Activated CD8-positive, alpha-beta memory T cell treated with anti-CD3 and anti-CD28 coated beads, Interleukin-2, amount 50 U/mL, for 4 hours (primary cell): ENCODE measurements at regions not wholly inside any gene's neighbourhood (a gene's known extent, or its start where the extent isn't known, plus 50 kb on each side); places are given as distances from the start of the nearest gene placed in this dataset.

ENCODE experiments used
- DNase-seq: peaks from one replicate; pipeline ENCODE4 v3.0.0-alpha.2; 2020

DNA sequence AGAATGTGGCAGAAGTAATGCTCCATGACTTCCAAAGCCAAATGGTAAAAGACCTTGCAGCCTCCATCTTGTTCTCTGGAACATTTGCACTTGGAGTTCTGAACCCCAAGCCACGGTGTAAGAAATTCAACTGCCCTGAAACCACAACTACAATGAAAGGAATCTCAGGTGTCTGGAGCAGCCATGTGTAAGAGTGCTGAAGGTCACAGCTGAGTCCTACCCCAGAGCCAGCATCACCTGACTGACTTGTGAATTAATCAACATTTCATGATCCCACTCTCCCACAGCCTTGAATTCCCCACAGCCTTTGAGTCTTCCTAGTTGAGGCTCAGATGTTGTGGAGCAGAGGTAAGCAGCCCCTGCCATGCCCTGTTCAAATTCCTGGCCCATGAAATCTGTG lies 192.8 kb upstream of the CAMK1G start:
- no peak for DNase-seq

DNA sequence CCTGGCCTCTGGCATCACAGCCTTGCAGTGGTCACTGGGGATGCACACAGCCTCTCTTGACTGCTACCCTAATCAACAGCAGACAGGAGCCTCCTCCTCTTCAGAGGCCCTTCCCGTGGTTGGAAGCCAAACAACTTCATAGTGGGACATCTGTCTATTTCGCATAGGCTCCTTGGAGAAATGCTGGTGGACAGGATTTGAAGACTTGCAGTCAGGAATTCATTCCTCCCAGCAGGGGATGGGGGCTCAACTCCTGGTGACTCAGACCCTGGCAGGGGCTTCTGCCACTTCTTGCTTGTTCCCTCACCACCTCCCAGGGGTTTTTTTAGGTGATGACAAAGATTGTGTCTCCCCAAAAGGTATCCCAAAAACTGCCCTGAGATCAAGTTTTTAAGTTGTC lies 191.7 kb upstream of the CAMK1G start:
- no peak for DNase-seq

DNA sequence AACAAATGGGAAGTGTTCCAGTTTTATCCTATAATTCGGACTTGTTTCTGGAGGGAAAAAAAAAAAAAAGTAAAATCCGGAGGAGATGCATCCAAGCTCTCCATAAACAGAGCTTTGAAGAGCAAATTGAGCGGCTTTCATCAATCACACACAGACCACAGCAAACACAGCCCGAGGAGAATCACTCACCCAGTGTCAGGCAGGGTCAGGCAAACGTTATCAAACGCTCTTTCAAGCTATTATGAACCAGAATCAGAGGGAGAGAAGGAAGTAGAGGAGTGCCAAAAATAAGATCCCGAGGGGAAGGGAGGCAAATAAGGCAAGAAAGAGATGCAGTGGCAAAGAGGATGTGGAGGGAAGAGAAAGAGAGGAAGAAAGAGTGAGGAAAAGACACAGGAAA lies 188.3 kb upstream of the CAMK1G start:
- DNase-seq, result no peak

DNA sequence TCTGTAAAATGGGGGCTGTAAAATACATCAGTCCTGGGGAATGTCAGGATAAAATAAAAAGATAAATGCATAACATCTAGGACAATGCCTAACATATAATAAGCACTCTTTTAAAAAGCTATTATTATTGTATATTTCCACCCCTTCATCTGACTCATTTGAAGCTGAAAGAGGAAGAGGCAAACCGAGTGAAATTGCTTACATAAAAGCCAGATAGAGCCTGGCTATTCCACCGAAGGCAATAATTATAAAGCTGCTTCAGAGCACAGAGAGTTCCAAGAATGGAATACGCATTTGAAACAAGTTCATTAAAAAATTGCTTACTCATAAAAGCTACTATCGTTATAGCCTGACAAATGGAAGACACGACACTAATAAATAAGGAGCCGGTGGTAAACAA lies 186.1 kb upstream of the CAMK1G start:
- no peak for DNase-seq

DNA sequence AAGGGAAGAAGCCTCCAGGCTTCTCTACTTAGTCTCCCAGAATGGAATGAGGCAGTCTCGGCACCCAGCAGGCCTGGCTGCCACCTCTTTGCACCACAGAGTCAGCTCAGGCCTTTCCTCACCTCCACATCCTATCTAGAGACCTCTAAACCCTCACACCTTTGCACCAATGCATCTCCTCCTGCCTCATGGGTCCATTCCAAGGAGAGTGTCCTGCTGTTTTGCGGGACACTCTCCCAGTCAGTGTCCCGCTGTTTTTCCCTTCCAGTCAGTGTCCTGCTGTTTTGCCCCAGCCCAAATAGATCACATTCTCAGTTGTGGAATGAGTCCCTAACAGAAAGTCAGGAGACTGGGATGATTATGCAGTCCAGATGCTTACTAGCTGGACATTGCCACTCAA lies 185.6 kb upstream of the CAMK1G start:
- no peak for DNase-seq

DNA sequence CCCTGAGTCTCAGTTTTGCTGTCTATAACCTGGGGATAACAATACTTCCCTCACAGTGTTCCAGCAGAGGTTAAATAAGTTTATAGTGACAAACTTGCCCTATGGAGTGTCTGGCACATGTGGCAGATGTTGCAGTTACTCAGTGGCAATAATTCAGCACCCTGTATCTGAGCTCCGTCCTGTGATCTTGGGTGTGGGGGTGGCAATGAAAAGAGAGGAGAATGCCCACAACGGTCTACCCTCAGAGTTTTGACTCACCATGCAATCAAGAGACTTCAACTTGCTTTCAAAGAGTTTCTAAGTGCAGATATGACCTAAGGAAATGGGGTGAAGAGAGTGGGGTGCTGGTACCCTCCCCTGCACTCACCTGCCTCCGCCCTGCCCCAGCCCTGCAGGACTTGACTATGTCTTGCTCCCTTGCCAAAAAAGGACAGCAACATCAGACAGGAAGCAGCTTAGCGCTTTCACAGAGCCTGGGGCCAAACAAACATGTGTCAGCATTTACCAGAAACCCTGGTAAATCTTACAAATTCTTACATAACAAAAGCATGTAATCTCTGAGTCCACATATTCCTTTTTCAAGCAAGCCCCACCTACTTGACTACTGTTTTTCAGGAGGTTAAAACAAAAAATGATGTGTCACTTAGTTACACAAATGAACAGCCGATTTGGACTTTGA lies 185.1 kb upstream of the CAMK1G start:
- no peak for DNase-seq

DNA sequence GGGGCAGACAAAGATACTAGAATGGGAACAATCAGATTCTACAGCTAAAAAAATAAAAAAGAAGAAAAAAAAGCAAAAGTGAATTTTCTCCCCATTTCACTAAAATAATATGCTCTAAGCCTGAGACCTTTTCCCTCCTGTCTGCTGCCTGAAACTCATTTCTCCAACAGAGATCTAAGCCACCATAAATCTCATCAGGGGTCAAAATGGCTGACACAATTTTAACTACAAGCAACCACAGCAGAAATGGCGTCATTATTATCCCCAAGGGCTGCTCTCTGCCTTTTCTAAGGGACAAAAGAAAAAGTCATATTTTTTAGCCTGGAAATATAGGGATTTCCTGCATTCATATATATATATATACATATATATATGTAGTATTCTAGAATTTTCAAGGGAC lies 183.7 kb upstream of the CAMK1G start:
- no peak for DNase-seq

DNA sequence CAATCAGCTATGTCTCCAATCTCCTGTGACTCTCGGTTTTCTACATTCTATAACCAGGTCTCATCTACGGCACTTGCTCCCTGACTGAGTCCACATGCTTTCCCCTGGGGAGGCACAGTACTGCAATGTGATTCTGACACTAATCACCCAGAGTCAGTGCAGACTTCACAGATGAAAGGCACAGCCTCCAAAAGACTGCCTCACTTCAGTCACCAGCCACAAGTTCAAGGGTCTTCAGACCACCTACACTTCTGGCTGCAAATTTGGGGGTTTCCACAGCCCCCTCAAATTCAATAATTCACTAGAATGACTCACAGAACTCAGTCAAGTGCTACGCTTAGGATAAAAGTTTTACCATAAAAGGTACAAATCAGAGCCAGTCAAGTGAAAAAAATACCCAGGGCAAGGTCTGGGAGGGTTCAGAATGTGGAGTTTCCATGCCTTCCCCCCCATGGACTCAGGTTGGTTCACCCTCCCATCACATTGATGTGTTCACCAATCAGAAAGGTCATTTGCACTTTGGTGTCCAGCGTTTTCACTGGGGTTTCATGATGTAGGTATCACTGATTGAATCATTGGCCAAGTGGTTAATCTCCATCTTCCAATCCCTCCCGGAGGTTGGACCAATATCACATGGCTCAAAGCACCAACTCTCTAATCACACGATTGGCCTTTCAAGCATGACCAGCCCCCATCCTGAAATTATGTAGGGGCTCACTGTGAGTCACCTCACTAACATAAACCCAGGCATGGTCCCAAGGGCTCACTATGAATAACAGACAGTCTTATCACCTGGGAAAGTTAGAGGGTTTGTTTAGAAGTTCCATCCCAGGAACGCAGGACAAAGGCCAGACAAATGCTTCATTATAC lies 182.9 kb upstream of the CAMK1G start:
- DNase-seq, result no peak

DNA sequence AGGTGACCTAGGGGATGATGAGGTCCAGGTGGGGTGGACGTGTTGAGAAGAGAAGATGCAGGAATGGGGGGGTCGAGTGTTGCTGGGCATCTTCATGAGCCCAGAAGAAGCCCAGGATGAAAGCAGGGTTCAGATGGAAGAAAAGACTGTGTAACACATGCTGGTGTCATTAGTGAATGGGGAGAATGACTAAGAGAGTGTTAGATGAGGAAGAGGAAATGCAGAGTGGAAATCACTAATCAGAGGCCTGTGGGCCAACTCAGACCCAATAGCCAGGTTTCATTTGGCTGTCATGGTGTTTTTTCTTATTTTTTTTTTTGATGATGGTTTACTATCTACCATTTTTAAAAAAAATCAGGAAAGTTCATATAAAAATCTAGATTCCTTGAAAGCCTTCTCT lies 180.8 kb upstream of the CAMK1G start:
- DNase-seq, result no peak

DNA sequence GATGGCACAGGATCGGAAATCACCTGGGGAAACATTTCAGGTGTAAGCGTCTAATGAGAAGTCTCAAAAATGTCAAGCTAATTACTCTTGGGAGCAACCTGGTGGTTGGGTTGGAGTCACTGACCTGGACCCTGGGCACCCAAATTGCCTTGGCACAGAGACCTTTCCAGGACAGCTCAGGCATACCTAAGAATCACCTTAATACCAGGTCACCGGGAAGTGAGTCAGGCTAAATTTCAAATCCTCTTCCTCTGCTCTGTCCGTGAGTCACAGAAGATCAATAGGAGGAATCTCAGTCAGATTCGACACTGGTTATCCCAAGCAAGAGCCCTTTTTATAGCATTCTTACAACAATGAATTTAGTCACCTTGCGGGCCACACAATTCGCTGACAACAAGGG lies 179.6 kb upstream of the CAMK1G start:
- DNase-seq, result no peak

DNA sequence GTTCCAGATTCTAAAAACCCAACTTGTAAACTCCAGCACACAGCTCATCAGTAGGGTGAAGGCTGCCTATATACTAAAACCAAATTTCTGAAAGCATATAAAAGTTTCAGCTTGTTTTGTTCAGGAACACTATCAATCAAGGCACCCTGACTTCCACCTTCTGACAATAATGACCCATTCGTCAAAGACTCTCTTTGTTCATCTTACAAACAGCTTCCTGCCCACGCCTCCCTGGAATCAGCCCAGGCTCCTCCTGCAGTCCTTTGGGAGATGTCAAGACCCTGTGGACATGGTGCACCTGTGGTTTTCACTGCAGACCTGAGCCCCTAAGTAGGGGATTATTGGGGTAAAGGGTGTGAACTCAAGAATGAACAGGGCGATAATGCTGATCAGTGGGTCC lies 178.9 kb upstream of the CAMK1G start:
- no peak for DNase-seq

DNA sequence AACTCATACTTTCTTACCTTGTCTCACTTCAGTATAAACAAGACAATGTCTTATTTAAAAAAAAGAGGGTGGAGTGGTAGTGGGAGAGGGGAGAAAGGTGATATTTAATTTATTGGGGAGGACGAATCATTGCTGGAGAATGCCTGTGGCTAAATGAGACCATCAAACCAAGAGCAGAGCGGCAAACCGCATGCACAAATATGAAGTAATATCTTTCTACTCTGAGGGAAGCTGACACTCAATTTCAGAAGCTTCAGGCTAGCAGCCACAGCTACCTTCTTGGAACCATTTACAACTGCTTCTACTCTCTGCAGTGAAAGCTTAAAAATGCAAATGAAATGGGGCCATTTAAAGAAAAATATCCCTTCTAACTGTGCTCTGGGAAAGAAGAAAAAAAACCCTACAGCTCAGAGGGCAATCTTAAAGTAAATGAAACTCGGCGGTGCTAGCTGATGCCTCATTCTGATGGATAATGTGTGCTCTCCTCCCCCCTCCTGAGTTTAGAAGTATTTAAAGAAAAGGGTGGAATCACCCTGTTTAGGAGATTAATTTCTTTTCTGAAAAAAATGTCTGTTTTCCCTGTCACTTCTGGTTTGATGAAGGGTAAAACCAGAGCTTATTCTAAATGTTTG lies 178.2 kb upstream of the CAMK1G start:
- no peak for DNase-seq

DNA sequence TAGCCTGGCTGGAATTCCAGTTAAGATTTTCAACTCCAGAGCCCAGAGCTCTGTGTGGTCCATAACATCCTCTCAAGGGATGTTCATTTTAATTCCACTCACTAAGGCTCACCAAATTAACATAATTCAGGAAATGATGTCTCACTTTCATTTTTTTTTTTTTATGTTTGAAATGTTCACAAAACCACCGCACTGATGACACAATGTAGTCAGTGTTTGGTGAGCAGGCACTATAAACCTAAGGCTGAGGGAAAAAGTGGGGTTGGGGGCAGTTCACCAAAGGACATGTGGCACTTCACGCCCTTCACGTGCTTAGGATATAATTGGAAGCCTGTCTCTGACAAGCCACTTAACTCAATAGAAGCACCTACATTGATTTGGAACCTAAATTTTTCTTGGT lies 177.3 kb upstream of the CAMK1G start:
- DNase-seq, result no peak

DNA sequence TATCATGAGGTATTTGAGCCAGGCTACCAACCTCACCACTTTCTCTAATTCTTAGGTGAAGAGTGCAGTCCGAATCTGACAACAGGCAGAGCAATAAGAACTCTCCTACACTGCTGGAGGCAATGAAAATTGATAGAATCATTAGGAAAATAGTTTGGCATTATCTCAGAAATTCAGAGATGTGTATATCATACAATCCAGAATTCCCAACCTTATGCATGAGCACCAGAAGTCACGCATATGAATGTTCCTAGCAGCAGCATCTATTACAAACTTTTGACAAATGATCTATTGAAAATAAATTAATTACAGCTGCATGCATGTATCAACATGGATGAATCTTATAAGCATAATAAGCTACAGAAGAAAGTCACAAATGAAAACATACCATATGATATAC lies 176.9 kb upstream of the CAMK1G start:
- DNase-seq, result no peak

DNA sequence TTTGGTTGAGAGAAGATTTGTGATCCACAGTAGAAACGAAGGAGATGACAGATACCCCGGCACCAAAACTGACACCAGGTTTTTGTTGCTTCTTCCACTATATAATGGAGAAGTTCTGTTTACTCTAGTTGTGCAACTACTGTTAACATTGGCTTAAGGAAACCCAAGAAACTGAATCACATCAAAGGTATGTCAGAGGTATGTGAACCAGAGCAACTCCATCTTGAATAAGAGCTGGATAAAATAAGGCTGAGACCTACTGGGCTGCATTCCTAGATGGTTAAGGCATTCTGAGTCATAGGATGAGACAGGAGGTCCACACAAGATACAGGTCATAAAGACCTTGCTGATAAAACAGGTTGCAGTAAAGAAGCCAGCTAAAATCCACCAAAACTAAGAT lies 173.7 kb upstream of the CAMK1G start:
- no peak for DNase-seq

DNA sequence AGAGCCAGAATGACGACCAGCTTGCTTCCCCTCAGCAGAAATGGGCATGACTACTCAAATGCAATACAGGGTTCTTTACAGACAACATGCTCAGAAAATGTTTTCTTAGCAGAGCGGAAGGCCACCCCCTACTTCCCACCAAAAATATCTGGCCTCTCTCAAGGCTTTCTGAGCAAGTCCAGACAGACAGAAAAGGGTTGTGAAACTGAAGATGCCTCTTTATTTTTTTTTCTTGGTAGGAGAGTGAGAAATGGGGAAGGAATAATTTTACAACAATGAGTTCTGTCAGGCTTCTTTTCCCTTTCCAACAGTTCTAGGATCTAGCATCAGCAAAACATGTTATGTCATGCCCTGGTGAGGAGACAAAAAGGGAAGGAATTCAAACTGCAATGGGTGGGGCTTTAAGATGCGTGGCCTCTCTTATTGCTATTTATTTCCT lies 172.0 kb upstream of the CAMK1G start:
- no peak for DNase-seq

DNA sequence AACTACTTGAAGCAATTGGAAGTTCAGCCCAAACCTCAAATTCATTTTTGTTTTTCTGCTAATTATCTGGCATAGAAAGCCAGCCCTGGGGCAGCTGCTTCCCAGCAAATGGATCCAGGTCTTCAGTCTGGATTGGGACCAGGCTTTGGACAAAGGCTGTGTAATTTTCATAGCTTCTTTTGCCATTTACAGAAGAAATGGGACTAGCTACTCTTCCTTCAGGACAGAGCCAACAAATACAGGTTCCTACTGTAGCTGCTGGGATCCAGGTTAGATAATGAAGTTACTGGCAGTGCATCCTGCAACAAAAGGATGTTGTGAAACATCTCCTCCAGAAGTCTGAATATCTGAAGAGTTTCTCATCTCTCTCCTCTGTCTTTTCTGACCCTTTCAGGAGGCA lies 171.5 kb upstream of the CAMK1G start:
- DNase-seq, result no peak

DNA sequence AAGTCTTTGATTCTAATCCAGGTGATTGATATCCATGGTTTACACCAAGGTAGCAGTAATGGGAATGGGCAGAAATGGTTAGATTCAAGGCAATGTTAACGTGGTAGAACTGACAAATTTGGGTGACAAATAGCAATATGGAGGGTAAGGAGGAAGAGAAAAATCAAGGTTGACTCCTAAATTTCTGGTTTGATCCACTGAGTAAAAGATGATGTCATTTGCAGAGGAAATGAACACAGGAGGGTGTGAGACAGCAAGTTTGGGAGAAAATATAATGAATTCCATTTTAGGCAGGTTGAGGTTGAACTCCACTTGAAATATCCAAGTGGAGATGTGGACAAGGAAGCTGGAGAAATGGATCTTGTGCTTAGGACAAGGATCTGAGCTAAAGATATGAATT lies 170.9 kb upstream of the CAMK1G start:
- DNase-seq, result no peak

DNA sequence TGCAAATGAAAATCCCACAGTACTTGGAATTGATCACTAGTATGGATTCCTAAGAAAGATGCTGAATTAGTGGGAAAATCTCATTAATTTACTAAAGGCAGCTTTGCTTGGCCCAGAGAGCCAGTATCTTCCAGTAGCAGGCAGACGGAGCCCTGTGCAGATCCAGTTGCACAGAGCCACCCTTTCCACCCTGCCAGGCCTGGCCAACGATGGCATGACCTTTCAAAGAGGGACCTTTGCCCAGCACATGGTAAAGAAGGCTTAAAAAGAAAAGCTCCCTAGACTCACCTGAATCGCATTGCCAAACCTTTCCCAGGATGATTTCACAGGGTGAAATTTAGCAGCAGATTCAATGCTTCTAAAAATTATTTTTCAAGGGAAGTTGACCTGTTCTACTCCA lies 170.5 kb upstream of the CAMK1G start:
- DNase-seq, result no peak

DNA sequence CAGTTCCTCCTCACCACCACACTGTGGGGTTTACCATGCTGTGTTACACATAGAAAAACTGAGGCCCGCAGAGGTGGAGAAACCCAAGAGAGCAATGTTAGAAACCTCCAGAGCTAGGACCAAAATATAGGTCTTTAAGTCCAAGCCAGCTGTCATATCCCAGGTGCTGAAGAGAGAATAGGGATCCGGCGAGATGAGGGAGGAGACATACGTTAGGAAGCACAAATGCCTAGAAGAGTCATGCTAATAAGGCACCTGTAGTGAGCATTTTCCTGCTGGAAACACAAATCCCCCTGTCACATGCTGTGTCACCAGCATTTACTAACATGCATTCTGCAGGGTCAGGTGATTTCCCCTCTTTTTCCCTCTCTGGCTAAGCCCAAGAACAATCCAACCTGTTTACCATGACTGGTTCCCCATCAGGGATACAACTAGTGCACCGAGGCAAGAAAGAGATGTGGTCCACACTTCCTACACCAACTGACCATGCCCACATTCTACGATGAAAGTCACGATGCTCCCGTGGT lies 168.6 kb upstream of the CAMK1G start:
- DNase-seq, result no peak

DNA sequence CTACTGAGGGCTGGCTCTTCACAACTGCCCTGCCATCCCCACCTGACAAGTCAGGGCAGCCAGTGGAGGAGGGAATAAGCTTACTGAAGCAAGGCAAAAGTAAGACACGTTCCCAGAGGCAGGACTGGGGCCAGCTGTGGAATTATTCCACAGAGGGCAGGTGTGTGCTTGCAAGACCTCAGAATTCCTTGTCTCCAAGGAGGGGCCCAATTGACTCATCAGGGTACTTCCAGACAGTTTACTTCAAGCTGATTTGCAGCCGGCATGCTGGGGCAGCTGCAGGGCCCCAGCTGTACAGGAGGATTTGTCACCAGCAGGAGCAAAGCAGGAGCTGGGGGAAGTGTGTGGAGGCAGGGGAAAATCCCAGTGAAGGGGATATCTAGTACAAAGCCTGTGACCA lies 167.5 kb upstream of the CAMK1G start:
- DNase-seq, result no peak

DNA sequence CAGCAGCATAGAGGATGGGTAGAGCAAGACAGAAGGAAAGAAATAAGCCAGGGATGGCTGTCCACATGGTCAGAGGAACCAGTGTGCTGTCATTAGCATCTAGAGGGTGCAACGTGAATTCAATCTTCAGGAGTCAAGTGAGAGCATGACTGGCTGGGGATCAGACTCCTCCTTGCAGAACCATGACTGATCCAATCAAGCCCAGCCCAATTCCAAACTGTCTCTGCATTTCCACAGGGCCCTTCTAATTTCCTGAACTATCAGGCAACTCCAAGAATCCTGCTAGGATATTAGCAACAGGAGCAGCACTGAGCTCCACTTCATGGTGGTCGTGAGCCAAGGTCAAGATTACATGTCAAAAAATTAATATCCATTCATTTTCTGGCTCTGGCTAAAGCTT lies 166.8 kb upstream of the CAMK1G start:
- DNase-seq, result no peak

DNA sequence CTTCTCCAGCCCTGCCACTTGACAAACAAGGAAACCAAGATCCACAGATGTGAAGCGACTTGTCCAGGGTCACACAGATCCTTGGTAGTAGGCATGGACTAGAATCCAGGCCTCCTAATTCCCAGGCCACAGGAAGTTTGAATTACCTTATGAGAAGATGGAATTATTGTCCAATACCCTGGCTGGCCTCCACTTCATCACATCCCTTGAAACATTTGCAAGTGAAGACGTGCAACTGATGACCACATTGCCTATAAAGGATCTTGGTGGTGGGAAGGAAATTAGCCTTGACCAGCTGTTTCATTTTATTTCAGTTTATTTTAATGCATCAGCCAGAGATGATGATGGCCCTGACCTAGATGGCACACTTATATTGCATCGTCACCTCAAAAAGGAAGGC lies 165.8 kb upstream of the CAMK1G start:
- no peak for DNase-seq

DNA sequence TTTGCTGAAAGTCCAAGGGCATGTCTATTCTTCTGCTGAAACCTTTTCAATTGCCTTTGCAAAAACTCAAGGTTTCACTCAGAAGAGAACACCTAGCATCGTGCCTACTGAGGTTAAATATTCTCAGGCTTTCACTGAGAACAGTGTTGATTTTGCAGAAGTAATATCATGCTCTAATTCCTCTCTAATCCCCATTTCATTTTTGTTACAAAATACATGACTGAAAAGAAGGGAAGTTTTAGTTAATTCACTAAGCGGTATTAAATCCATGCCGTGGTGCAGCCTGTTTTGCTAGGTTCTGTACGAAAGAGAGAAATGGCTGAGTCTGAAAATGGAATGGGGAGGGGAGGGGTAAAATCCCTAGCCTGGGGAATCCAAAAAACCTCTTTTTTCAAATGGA lies 163.2 kb upstream of the CAMK1G start:
- DNase-seq, result no peak
